ELR (cell line): ENCODE measurements at regions not wholly inside any gene's neighbourhood (a gene's known extent, or its start where the extent isn't known, plus 50 kb on each side); places are given as distances from the start of the nearest gene placed in this dataset.
"Not testable (repeated sequence)": the region's sequence is repeated elsewhere in the genome, so short reads cannot be mapped to it uniquely, and the experiment has no call there.

Experiments
- DNase-seq: peaks from one replicate; pipeline ENCODE4 v3.0.0-alpha.2; 2015; ENCODE audit warnings: low read depth

DNA sequence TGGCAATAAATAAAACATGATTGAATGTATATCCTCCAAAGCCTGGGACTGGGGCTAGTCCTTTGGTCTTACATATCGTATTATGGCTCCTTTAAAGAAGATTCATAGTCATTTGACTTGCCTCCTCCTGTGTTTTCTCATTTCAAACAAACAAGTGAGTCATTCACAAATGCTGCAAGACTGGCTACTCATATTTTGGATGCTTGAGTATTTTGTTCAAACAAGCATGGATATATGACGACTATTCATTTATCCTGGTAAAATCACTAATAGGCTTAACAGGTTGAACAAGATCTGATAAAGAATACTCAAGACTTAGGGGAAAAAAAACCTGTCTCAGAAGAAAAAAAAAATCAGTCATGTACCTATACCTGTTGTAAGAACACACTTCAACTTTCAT, 111.1 kb upstream of the CCDC28A start:
- peak; percentile 57 for DNase-seq

GRCh38 chr6:138663892-138664291, 109.7 kb upstream of the CCDC28A start:
- DNase-seq = no peak

DNA sequence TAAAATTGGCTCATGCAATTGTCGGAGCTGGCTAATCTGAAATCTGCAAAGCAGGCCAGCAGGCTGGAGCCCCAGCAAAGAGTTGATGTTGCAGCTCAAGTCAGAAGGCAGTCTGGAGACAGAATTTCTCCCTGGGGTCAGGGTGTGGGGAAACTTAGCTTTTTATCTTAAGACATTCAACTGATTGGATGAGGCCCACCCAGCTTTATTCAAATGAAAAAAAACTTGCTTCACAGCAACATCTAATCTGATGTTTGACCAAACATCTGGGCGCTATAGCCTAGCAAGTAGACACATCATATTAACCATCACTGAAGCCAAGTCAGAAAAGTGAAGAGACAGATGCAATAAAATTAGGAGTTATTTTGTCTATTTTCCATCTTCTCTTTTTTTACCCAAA, 108.8 kb upstream of the CCDC28A start:
- DNase-seq = no peak

DNA sequence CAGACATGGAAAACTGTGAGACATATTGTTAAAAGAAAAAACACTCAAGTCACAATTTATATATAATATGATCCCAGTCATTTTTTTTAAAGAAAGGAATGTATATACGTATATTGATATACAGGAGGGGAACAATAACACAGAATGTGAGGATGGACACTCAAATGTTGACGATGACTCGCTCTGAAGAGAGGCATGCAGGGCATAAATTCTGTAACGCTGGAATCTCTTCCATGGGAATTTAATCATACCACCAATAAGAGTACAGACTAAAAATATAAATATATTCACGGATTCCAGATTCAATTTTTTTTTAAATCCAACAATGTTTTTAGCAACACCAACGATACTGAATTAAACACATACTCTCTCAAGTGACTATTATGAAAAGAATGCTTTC, 106.9 kb upstream of the CCDC28A start:
- no peak for DNase-seq

DNA sequence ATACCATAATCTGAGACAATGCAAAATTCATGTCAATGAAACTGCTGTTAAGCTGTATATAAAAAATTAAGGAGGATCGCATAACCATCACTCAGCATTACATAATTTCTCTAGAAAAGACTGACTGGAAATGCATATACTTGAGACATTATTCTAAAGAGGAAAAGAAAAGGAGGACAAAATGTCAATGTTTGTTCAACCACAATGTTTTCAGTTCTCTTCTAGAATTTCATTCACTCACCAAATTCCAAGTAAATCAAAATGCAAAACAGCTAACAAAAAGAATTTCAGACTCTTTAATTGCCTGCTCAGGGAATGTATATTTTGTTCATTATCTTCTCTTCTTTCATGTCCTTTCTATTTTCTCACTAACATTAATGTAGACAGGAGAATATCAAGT, 106.2 kb upstream of the CCDC28A start:
- no peak for DNase-seq

- DNase-seq = no peak
Measured at GRCh38 chr6:138671351-138671750, 102.2 kb upstream of the CCDC28A start.

DNA sequence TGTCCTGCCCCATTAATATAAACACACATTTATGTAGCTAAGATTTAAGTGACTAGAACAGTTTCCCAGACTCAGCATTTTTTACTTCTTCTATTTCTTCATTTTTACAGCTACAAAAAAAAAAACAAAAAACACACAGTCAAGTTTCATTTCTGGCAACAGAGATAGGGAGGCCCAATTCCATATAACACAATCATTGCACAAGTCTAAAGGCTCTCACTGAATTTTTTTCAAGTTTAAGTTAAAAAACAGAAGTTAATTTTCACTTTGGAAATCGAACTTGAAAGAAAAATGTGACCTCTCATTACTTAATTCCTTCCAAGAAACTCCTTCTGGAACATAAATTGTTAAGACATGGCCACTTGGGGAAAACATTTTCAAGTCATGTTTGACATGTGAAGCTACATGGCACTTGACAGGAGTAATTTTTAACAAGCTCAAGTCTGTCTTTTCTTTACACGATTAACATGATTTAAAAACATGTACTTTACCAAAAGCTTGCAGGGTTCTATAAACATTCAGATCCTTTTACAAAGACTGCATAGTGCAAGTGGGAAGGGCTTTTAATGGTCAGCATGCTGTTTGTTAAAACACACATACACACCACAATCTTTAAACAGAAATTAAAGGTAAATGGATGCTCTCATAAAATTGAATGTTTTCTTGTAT, 100.1 kb upstream of the CCDC28A start:
- no peak for DNase-seq

DNA sequence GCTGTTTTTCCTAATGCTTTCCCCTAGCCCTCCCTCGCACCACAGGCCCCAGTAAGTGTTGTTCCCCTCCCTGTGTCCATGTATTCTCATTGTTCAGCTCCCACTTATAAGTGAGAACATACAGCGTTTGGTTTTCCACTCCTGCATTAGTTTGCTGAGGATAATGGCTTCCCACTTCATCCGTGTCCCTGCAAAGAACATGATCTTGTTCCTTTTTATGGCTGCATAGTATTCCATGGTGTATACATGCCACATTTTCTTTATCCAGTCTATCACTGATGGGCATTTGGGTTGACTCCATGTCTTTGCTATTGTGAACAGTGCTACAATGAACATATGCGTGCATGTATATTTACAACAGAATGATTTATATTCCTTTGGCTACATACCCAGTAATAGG, 99.1 kb upstream of the CCDC28A start:
- DNase-seq = not testable (repeated sequence)

- DNase-seq = no peak
Measured at GRCh38 chr6:138677538-138677937, 96.0 kb upstream of the CCDC28A start.

DNA sequence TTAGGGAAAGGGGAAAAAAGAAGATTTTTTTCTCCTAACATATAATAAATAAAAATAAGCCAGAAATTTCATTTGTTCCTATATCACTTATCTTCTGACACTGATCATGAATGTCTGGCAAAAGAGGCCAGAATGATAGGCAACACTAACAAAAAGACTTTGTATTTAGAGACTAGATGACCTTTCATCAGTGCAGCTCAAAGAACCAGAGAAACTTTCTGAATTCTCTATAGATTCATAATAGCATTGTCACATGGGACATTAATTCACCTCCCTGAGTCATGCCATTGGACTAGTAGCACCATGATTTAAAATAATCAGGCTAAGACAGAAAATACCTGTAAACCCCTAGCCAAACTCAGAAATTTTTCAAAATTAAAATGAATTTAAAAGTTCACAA, 95.4 kb upstream of the CCDC28A start:
- DNase-seq = no peak

DNA sequence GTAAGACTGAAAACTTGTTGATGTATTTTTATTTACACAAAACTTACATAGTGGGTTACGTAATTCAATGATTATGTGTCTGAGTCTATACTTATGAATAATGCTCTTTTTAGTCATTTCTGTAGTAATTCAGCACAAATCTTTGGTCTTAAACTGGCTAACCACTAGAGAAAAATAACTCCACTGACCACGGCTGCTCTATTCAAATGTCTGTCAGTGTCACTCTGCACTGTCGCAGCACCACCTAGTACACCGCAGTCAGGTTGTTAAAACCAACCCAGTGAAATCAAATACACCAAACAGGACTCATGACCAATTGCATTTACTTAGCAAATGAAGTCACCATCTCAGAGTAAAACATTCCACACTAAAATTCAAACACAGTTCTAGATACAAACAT, 93.5 kb upstream of the CCDC28A start:
- DNase-seq = peak; percentile 30

GRCh38 chr6:138681627-138682026, 91.9 kb upstream of the CCDC28A start:
- no peak for DNase-seq

- peak; percentile 72 for DNase-seq
Measured at GRCh38 chr6:138682704-138683527, 90.7 kb upstream of the CCDC28A start.

DNA sequence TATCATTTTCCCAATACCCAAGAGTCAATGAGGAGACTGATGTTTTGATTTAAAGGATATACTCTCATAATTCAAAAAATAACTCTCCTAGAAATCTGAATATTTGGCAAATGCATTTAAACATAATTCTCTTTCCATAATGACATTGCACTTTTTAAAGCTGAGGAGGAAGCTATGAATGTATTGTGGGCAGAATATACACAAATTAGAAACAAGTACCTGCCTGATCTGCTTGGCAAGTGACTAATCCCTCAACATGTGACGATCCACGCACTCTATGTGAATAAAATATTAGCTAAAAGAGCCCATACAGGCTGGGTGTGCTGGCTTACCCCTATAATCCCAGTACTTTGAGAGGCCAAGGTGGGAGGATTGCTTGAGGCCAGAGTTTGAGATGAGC, 88.3 kb upstream of the CCDC28A start:
- no peak for DNase-seq

GRCh38 chr6:138685781-138686180, 87.8 kb upstream of the CCDC28A start:
- DNase-seq = no peak

GRCh38 chr6:138688580-138688979, 85.0 kb upstream of the CCDC28A start:
- no peak for DNase-seq

- DNase-seq = no peak
Measured at GRCh38 chr6:138689849-138690248, 83.7 kb upstream of the CCDC28A start.

GRCh38 chr6:138690975-138691594, 82.5 kb upstream of the CCDC28A start:
- no peak for DNase-seq

DNA sequence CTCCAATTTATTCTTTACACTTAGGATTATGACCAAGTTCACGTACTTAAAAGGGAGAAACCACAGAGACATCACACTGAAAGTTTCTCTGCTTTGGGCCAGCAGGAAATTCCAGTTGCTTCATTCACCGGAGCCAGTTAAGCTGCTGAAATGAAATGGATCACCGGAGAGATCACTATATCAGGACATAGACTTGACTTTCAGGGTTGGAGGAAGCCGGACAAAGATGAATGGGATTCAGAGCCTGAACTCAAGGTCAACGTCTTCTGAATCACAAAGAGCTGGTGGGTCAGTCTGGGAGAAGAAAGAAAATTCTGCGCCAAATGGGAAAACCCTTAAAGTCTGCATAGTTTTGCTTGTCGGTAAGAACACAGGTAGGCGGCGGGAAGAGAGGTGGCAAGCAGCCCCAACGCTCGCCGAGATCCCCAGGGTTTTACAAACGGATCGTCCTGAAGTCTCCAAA, 81.9 kb upstream of the CCDC28A start:
- peak; percentile 72 for DNase-seq

DNA sequence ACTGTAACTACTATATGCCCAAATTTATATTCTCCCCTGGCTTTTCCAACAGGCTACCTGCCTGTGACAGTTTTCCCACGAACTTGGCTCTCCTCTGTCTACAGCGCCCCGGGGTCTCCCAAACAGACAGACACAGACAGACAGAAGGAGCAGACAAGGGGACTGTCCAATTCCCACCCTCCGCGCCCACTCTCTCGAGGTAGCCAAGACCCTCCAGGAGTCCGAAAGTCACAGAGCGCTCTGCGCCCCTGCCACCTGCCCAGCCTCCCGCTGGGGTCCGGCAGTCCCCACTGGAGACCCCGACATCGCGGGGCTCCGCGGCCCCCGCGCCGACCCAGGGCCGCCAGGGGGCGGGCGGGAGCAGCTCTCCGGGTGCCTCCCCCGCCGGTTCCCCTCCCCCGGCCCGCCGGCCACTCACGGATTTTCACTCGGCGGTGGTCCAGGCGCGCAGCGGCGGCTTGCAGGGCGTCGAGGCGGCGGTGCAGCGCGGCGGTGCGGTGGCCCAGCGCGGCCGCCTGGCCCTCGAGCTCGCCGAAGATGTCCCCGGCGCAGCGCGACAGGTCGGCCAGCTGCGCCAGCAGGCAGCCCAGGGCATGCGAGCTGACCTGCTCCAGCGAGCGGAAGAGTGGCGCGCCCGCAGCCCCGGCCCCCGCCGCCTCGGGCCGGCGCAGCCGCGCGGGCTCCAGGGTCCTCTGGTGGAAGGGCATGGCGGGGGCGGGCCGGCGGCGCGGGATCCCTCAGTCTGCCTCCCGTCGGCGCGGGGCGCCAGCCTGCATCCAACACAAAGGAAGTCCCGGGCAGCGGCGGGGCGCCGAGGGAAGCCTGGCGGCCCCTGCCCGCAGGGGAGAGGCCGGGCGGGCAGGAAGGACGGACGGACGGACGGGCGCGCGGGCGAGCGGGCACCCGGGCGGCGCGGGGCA, 81.3 kb upstream of the CCDC28A start:
- peak; percentile 72 for DNase-seq

DNA sequence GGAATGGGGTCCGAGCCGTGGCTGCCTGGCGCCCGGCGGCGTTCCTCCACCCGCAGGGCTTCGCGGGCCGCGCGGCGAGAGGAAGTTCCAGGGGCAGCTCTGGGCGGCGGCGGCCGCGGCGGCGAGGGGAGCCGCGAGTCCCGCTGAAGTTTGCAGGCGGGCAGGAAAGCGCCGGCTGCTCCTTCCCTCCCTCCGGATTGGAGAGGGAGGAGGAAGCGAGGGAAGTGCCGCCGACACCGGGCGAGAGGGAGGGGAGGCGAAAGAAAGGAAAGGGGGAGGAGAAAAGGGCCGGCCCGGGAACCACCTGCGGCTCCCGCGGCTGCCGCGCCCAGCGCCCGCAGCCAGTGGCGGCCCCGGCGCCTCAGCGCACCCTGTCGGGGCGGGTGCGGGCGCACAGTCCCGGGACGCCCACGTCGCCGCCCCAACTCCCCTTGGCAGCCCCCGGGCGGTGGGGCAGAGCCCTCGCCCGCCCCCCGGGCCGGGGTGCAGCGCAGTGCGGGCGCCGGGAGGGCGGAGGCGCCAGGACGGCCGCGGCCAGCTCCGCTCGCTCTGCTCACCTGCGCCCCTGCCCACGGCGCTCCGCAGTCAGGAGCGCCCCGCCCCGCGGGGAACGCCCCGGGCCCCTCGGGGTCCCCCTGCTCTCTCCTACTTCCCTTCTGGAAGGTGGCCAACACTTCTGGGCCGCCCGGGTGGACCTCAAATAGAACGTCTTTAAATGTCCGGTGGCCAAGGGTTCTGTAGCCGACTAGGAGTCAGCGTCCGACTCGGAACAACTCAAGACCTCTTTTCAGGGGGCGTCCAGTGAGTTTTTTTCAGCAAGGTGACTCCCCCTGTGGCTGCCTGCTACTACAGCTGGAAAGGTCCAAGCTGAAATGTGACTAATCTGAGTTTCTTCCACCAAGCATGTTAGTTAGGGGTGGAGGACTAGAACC, 80.3 kb upstream of the CCDC28A start:
- DNase-seq = peak; percentile 77
